ENCODE measurements at regions not wholly inside any gene's neighbourhood (a gene's known extent, or its start where the extent isn't known, plus 50 kb on each side); places are given as distances from the start of the nearest gene placed in this dataset.

DNA sequence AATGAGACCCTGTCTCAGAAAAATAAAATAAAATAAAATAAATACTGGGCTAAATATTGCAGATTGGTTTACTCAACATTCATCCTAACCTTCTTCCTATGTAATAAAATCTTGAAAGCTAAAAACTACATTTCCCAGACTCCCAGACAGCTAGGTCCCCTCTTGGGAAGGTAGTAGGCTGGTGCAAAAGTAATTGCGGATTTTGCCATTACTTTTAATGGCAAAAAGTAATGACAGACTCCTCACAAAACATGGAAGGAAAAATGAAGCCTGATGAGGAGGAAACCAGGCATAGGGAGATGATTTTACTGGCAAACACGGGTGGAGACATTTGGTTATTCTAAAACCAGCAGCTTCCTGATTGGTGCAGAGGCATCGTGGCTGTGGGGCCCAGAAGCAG, 70.6 kb upstream of the E2F3 start:
- no peak overlapping the region for H3K4me3 ChIP-seq (ENCODE audit: low read depth, low read length)
- TF ChIP-seq, protein P1, sequence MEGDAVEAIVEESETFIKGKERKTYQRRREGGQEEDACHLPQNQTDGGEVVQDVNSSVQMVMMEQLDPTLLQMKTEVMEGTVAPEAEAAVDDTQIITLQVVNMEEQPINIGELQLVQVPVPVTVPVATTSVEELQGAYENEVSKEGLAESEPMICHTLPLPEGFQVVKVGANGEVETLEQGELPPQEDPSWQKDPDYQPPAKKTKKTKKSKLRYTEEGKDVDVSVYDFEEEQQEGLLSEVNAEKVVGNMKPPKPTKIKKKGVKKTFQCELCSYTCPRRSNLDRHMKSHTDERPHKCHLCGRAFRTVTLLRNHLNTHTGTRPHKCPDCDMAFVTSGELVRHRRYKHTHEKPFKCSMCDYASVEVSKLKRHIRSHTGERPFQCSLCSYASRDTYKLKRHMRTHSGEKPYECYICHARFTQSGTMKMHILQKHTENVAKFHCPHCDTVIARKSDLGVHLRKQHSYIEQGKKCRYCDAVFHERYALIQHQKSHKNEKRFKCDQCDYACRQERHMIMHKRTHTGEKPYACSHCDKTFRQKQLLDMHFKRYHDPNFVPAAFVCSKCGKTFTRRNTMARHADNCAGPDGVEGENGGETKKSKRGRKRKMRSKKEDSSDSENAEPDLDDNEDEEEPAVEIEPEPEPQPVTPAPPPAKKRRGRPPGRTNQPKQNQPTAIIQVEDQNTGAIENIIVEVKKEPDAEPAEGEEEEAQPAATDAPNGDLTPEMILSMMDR (IDR thresholded peaks at IDR 0.05; ENCODE audit: borderline replicate concordance, insufficient read depth, low read depth, low read length): no peak

DNA sequence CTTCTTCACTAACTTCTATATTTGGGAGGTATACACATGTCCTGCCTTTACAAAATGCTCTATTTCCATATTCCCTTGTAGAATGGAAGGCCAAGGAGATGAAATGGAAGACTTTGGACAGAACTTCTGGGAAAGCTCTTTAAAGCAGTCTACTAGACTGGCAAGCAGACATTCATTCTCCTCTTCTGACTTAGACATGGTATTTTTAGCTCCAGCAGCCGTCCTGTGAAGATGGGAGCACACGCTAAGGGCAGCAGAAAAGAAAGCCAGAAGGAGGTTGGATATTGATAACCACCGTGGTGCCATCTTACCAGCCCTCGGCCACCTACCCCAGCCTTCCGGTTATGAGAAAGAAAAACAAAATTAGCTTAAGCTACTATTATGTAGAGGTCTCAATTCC, 70.1 kb upstream of the E2F3 start:
- TF ChIP-seq, protein P1 (IDR thresholded peaks at IDR 0.05; ENCODE audit: borderline replicate concordance, insufficient read depth, low read depth, low read length): no peak

DNA sequence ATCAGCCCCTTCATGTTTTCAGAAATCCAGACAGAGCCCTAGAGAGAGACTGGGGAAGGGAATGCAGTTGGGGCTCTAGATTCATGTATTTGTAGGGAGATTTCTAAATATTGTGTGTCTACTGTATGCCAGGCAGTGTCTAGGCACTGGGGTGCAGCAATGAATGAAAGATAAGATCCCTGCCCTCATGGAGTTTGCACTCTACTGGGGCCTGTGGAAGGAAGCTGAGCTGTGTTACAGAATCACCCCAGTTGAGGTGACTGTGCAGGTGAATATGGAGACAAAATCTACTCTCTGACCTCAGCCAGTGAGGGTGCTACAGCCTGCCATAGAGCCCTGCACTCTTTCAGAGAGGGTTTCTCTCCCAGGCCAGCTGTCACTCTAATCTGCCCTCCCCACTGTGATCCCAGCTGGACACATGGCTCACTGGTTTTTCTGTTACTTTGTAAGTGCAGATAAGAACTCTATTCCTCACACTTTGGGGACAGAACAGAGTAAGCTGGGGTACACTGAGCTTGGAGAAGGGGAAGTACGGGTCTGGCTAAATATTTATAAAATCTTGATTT, 69.2 kb upstream of the E2F3 start:
- TF ChIP-seq, protein P1 (IDR thresholded peaks at IDR 0.05; ENCODE audit: borderline replicate concordance, insufficient read depth, low read depth, low read length): no peak
- no peak overlapping the region for H3K4me3 ChIP-seq (ENCODE audit: low read depth, low read length)

More for the DNA sequence above, 70.1 kb upstream of the E2F3 start:
- no peak overlapping the region for H3K4me3 ChIP-seq (ENCODE audit: low read depth, low read length)

- H3K4me3 ChIP-seq (ENCODE audit: low read depth, low read length): no peak overlapping the region
- TF ChIP-seq, protein P1 (IDR thresholded peaks at IDR 0.05; ENCODE audit: borderline replicate concordance, insufficient read depth, low read depth, low read length): no peak
Measured at GRCh38 chr6:20333721-20334269, 67.9 kb upstream of the E2F3 start.

GRCh38 chr6:20334334-20334733, 67.3 kb upstream of the E2F3 start:
- TF ChIP-seq, protein P1 (IDR thresholded peaks at IDR 0.05; ENCODE audit: borderline replicate concordance, insufficient read depth, low read depth, low read length): no peak
- no peak overlapping the region for H3K4me3 ChIP-seq (ENCODE audit: low read depth, low read length)

GRCh38 chr6:20334962-20335361, 66.7 kb upstream of the E2F3 start:
- TF ChIP-seq, protein P1 (IDR thresholded peaks at IDR 0.05; ENCODE audit: borderline replicate concordance, insufficient read depth, low read depth, low read length): no peak

DNA sequence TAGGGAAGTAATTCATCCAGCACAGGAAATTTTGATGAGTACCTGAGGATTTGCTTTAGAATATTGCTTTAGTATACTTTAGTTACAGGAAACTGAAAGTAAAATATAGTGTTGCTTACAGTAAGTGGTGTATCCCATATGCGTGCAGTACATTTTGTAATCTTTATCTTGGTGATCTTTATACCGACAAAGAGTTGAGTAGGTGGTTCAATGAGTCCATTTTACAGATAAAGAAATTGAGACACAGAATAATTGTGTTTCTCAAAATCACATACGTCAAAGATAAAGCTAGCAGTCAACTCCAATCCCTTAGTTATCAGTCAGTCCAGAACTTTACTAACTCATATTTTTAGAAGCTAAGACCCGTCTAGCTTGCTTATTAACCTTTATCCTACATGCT, 65.8 kb upstream of the E2F3 start:
- H3K4me3 ChIP-seq (ENCODE audit: low read depth, low read length): no peak overlapping the region
- TF ChIP-seq, protein P1 (IDR thresholded peaks at IDR 0.05; ENCODE audit: borderline replicate concordance, insufficient read depth, low read depth, low read length): no peak

More at GRCh38 chr6:20334962-20335361, 66.7 kb upstream of the E2F3 start:
- no peak overlapping the region for H3K4me3 ChIP-seq (ENCODE audit: low read depth, low read length)
